Endothelial cell of umbilical vein (primary cell): ENCODE measurements at regions not wholly inside any gene's neighbourhood (a gene's known extent, or its start where the extent isn't known, plus 50 kb on each side); places are given as distances from the start of the nearest gene placed in this dataset.

Experiments
- BruUV-seq: library from RNA; stranded (reverse); fragments of 400-500 nt; replicated peaks from 2 replicates; lab custom pipeline; 2021; lab: Mats Ljungman, UMichigan
- CTCF ChIA-PET: fragments of 300-600, 350-600 bp; sonication (Branson Sonifier 250); formaldehyde crosslinking; loops from one replicate; lab custom pipeline; 2021; ENCODE audit warnings: antibody characterized with exemption, inconsistent platforms; lab: Charles Lee
- POLR2A ChIA-PET: fragments of 300-600, 350-600 bp; sonication (Branson Sonifier 250); formaldehyde crosslinking; loops from one replicate; lab custom pipeline; 2021; ENCODE audit warnings: antibody characterized with exemption, inconsistent platforms; lab: Charles Lee
- DNase-seq: peaks from one replicate; pipeline ENCODE4 v3.0.0-alpha.2; 2011; ENCODE audit warnings: low read depth, low spot score
- FAIRE-seq: peaks from 2 replicates; lab custom pipeline; 2011; peaks lifted over from hg19 to GRCh38; lab: Jason Lieb, UNC
- H2AFZ ChIP-seq: 2 replicates; pipeline ENCODE4 v1.6.0; 2012; ENCODE audit warnings: low read depth, low read length, control low read depth, inconsistent platforms
- H3K27ac ChIP-seq: 2 replicates; pipeline ENCODE4 v1.5.1; 2011; ENCODE audit warnings: low read depth, mild to moderate bottlenecking, control low read depth, low read length, moderate library complexity; ENCODE audit not compliant: insufficient read depth
- H3K27me3 ChIP-seq, 2 experiments: 2 replicates each; pipeline versions ENCODE4 v1.6.0 to v1.6.1; 2011; ENCODE audit warnings: low read length in 2 of 2, mixed read lengths in 1 of 2; ENCODE audit not compliant: control insufficient read depth in 2 of 2, insufficient read depth in 2 of 2
- H3K36me3 ChIP-seq, 2 experiments: 2 replicates in 1 of 2; 3 replicates in 1 of 2; pipeline ENCODE4 v1.5.1; 2011; ENCODE audit warnings: low read length in 2 of 2, mild to moderate bottlenecking in 1 of 2, moderate library complexity in 1 of 2; ENCODE audit not compliant: control insufficient read depth in 2 of 2, insufficient read depth in 2 of 2; ENCODE audit errors: extremely low read depth in 1 of 2
- H3K4me1 ChIP-seq: 3 replicates; pipeline ENCODE4 v1.5.1; 2011; ENCODE audit warnings: mild to moderate bottlenecking, low read length; ENCODE audit not compliant: control insufficient read depth, insufficient read depth; ENCODE audit errors: extremely low read depth
- H3K4me2 ChIP-seq: 2 replicates; pipeline ENCODE4 v1.6.1; 2011; ENCODE audit warnings: low read length, control low read depth, mixed read lengths; ENCODE audit not compliant: insufficient read depth
- H3K4me3 ChIP-seq, 3 experiments: fragments of 200-600 bp in 1 of 3; sonication (generic), shearing (Covaris generic) in 1 of 3; replicated peaks in 1 of 3; 2 replicates each; pipeline ENCODE4 v1.5.1; 2011 to 2016; ENCODE audit warnings: control low read depth in 3 of 3, low read length in 3 of 3, mild to moderate bottlenecking in 2 of 3, inconsistent platforms in 1 of 3, low read depth in 1 of 3, moderate library complexity in 1 of 3; ENCODE audit not compliant: insufficient read depth in 1 of 3
- H3K79me2 ChIP-seq: 2 replicates; pipeline ENCODE4 v1.6.0; 2012; ENCODE audit warnings: low read length, inconsistent platforms; ENCODE audit not compliant: control insufficient read depth, insufficient read depth
- H3K9ac ChIP-seq: replicated peaks from 2 replicates; pipeline ENCODE3; 2011; ENCODE audit warnings: low read length, control low read depth; ENCODE audit not compliant: insufficient read depth; ENCODE audit errors: extremely low read depth
- H3K9me1 ChIP-seq: replicated peaks from 3 replicates; pipeline ENCODE4 v1.6.0; 2011; ENCODE audit warnings: mild to moderate bottlenecking, low read length; ENCODE audit not compliant: control insufficient read depth, insufficient read depth; ENCODE audit errors: extremely low read depth
- H3K9me3 ChIP-seq: replicated peaks from 2 replicates; pipeline ENCODE4 v1.5.1; 2012; ENCODE audit warnings: low read length, inconsistent platforms; ENCODE audit not compliant: control insufficient read depth, insufficient read depth
- H4K20me1 ChIP-seq: replicated peaks from 2 replicates; pipeline ENCODE3; 2011; ENCODE audit warnings: mild to moderate bottlenecking, low read length; ENCODE audit not compliant: control insufficient read depth, insufficient read depth; ENCODE audit errors: extremely low read depth
- CTCF ChIP-seq, 2 donors: IDR thresholded peaks; 1 replicate in 1 of 2; 2 replicates in 1 of 2; pipeline ENCODE4 v1.5.1; 2011; ENCODE audit warnings: low read length in 2 of 2, mild to moderate bottlenecking in 2 of 2, moderate library complexity in 2 of 2, control low read depth in 1 of 2, inconsistent platforms in 1 of 2, low read depth in 1 of 2; ENCODE audit not compliant: insufficient read depth in 1 of 2; ENCODE audit errors: extremely low read depth in 1 of 2
- EZH2 ChIP-seq: IDR thresholded peaks from 2 replicates; pipeline ENCODE4 v1.6.1; 2012; ENCODE audit warnings: borderline replicate concordance, low read depth, mild to moderate bottlenecking, moderate library complexity, low read length, inconsistent platforms; ENCODE audit not compliant: severe bottlenecking
- FOS ChIP-seq: IDR thresholded peaks from 2 replicates; pipeline ENCODE4 v1.6.1; 2011; ENCODE audit warnings: mild to moderate bottlenecking, low read length, moderate library complexity, borderline replicate concordance; ENCODE audit not compliant: insufficient read depth
- GATA2 ChIP-seq: IDR thresholded peaks from 2 replicates; pipeline ENCODE4 v1.7.0; 2011; ENCODE audit warnings: low read depth, mild to moderate bottlenecking, moderate library complexity, mixed read lengths, low read length; ENCODE audit not compliant: insufficient read length, insufficient read depth
- JUN ChIP-seq: IDR thresholded peaks from 2 replicates; pipeline ENCODE4 v1.6.1; 2011; ENCODE audit warnings: borderline replicate concordance, low read depth; ENCODE audit not compliant: insufficient read length, insufficient read depth
- MAX ChIP-seq: IDR thresholded peaks from 2 replicates; pipeline ENCODE4 v1.6.1; 2011; ENCODE audit not compliant: insufficient read depth, insufficient read length
- MYC ChIP-seq: IDR thresholded peaks from one replicate; pipeline ENCODE4 v1.6.1; 2011; ENCODE audit warnings: mild to moderate bottlenecking, low read depth, low read length
- POLR2A ChIP-seq: IDR thresholded peaks from 2 replicates; pipeline ENCODE4 v1.6.1; 2012; ENCODE audit warnings: low read depth, mild to moderate bottlenecking, control low read depth, low read length
- POLR2AphosphoS5 ChIP-seq: IDR thresholded peaks from 2 replicates; pipeline ENCODE4 v1.6.1; 2012; ENCODE audit warnings: low read depth, mild to moderate bottlenecking, control low read depth, low read length, moderate library complexity; ENCODE audit not compliant: insufficient read depth
- dilution Hi-C: fragments of 300-500 bp; cut with MboI; formaldehyde crosslinking; loops from one replicate; pipeline ENCODE4 v1.15.0; 2019; ENCODE audit warnings: low sequenced_read_pairs; ENCODE audit not compliant: extremely low pct_ligation_motif_present
- intact Hi-C: fragments of 100-400 bp; cut with micrococcal nuclease; formaldehyde crosslinking; loops from one replicate; pipeline ENCODE4 v1.10.0; 2022

- Histone ChIP-seq H3K9me3 (no peaks in the 10 kb centered on the region), H3K4me3 (no peak overlapping the region), H2AFZ (no peak overlapping the region), H3K4me1 (no peaks in the 10 kb centered on the region), H3K4me2 (no peak overlapping the region), H4K20me1 (no peaks in the 10 kb centered on the region), H3K9me1 (no peaks in the 10 kb centered on the region), H3K79me2 (no peaks in the 10 kb centered on the region), H3K9ac (no peak overlapping the region), H3K36me3 (no peaks in the 10 kb centered on the region), H3K27me3 (no peaks in the 10 kb centered on the region), H3K27ac (no peak overlapping the region)
- DNase-seq (no peak), FAIRE-seq (no peak)
- no TSS peak for BruUV-seq
- no peak for TF ChIP-seq JUN
- TF ChIP-seq EZH2: no peak
- no peak for TF ChIP-seq MYC
- TF ChIP-seq POLR2A: no peak
- no peak for TF ChIP-seq FOS
- no peak for TF ChIP-seq POLR2AphosphoS5
- TF ChIP-seq CTCF (IDR thresholded peaks at IDR 0.05; ENCODE audit: extremely low read depth in 1 of 2, insufficient read depth in 1 of 2, low read depth in 1 of 2, low read length in 2 of 2): no peak
- TF ChIP-seq GATA2: no peak
- no peak for TF ChIP-seq MAX
- ChIA-PET CTCF (no interaction called here), POLR2A (no interaction called here)
- intact Hi-C loops: no loop called here
- dilution Hi-C loops: no loop called here
These were observed 418.2 kb downstream of the TUSC1 start for GRCh38 chr9:25260046-25260445.
